Adrenal gland (tissue), 5 donors: ENCODE measurements at regions not wholly inside any gene's neighbourhood (a gene's known extent, or its start where the extent isn't known, plus 50 kb on each side); places are given as distances from the start of the nearest gene placed in this dataset.

Experiments used
- CTCF ChIP-seq, 6 experiments: fragments of 450-650 bp in 4 of 6; fragments of 200-600 bp in 2 of 6; sonication (generic) in 1 of 6; IDR thresholded peaks; 1 replicate in 5 of 6; 2 replicates in 1 of 6; pipeline versions ENCODE4 v1.5.1 to v1.8.0; 2016 to 2021; ENCODE audit warnings: antibody characterized with exemption in 6 of 6, mild to moderate bottlenecking in 2 of 6, moderate library complexity in 1 of 6
- POLR2A ChIP-seq, 2 donors: fragments of 450-650 bp; IDR thresholded peaks; one replicate each; pipeline ENCODE4 v1.6.1; 2017; ENCODE audit warnings: antibody characterized with exemption in 2 of 2, mild to moderate bottlenecking in 2 of 2, moderate library complexity in 1 of 2
- donor health status: DM: no; HTN: no; CAD: no.

GRCh38 chr16:55035956-55036355, 105.3 kb downstream of the IRX5 start:
- TF ChIP-seq CTCF (IDR thresholded peaks at IDR 0.05), result no peak
- TF ChIP-seq POLR2A (IDR thresholded peaks at IDR 0.05), result no peak
